H9 (cell line): ENCODE measurements at regions not wholly inside any gene's neighbourhood (a gene's known extent, or its start where the extent isn't known, plus 50 kb on each side); places are given as distances from the start of the nearest gene placed in this dataset.

Source experiments
- DNase-seq: peaks from one replicate; pipeline ENCODE4 v3.0.0-alpha.2; 2017
- H2AFZ ChIP-seq: one replicate; pipeline ENCODE4 v1.6.1; 2013; ENCODE audit warnings: mild to moderate bottlenecking, low read length, control low read depth, moderate library complexity
- H2AK5ac ChIP-seq: 2 replicates; pipeline ENCODE4 v1.6.1; 2013; ENCODE audit warnings: low read length, control low read depth, mixed read lengths; ENCODE audit not compliant: insufficient read length
- H2BK120ac ChIP-seq: one replicate; pipeline ENCODE4 v1.6.1; 2013; ENCODE audit warnings: low read depth, mild to moderate bottlenecking, low read length, control low read depth, inconsistent platforms; ENCODE audit not compliant: poor library complexity, severe bottlenecking
- H2BK12ac ChIP-seq: 2 replicates; pipeline ENCODE4 v1.6.1; 2013; ENCODE audit warnings: low read length, control low read depth, mixed read lengths, low read depth; ENCODE audit not compliant: insufficient read length
- H2BK15ac ChIP-seq: 2 replicates; pipeline ENCODE4 v1.6.1; 2013; ENCODE audit warnings: low read depth, low read length, control low read depth
- H2BK20ac ChIP-seq: one replicate; pipeline ENCODE4 v1.6.1; 2013; ENCODE audit warnings: low read depth, mild to moderate bottlenecking, low read length, control low read depth, inconsistent platforms; ENCODE audit not compliant: poor library complexity, severe bottlenecking
- H2BK5ac ChIP-seq: 2 replicates; pipeline ENCODE4 v1.6.1; 2013; ENCODE audit warnings: low read length, control low read depth, mixed read lengths; ENCODE audit not compliant: insufficient read length
- H3K14ac ChIP-seq: 2 replicates; pipeline ENCODE4 v1.6.1; 2013; ENCODE audit warnings: low read length, control low read depth; ENCODE audit not compliant: insufficient read depth
- H3K18ac ChIP-seq: 2 replicates; pipeline ENCODE4 v1.6.1; 2013; ENCODE audit warnings: low read depth, mild to moderate bottlenecking, mixed read lengths, low read length, control low read depth; ENCODE audit not compliant: insufficient read length
- H3K23ac ChIP-seq: 2 replicates; pipeline ENCODE4 v1.6.1; 2013; ENCODE audit warnings: low read length, control low read depth, mixed read lengths, low read depth; ENCODE audit not compliant: insufficient read length
- H3K23me2 ChIP-seq: 2 replicates; pipeline ENCODE4 v1.6.1; 2013; ENCODE audit warnings: low read depth, mild to moderate bottlenecking, mixed read lengths, low read length, control low read depth; ENCODE audit not compliant: insufficient read length, poor library complexity, severe bottlenecking
- H3K27ac ChIP-seq: 2 replicates; pipeline ENCODE4 v1.5.1; 2013; ENCODE audit warnings: low read length, control low read depth, mixed read lengths, low read depth; ENCODE audit not compliant: insufficient read length
- H3K27me3 ChIP-seq: 2 replicates; pipeline ENCODE4 v1.6.1; 2013; ENCODE audit warnings: low read length, control low read depth, inconsistent platforms; ENCODE audit not compliant: insufficient read depth
- H3K4ac ChIP-seq: 2 replicates; pipeline ENCODE4 v1.6.1; 2013; ENCODE audit warnings: low read depth, mild to moderate bottlenecking, control low read depth, inconsistent platforms, low read length, moderate library complexity
- H3K4me1 ChIP-seq: 2 replicates; pipeline ENCODE4 v1.6.1; 2013; ENCODE audit warnings: low read length, control low read depth, inconsistent platforms; ENCODE audit not compliant: insufficient read depth
- H3K4me2 ChIP-seq: 2 replicates; pipeline ENCODE4 v1.6.1; 2013; ENCODE audit warnings: low read length, control low read depth, mixed read lengths; ENCODE audit not compliant: insufficient read length, insufficient read depth
- H3K56ac ChIP-seq: 2 replicates; pipeline ENCODE4 v1.6.1; 2013; ENCODE audit warnings: low read depth, mild to moderate bottlenecking, mixed read lengths, low read length, control low read depth; ENCODE audit not compliant: insufficient read length
- H3K79me1 ChIP-seq: 2 replicates; pipeline ENCODE4 v1.6.1; 2013; ENCODE audit warnings: low read depth, mild to moderate bottlenecking, moderate library complexity, low read length, control low read depth, inconsistent platforms; ENCODE audit not compliant: insufficient read depth, poor library complexity, severe bottlenecking
- H3K79me2 ChIP-seq: 2 replicates; pipeline ENCODE4 v1.6.1; 2013; ENCODE audit warnings: low read length, control low read depth, inconsistent platforms; ENCODE audit not compliant: insufficient read depth
- H3K9ac ChIP-seq: 2 replicates; pipeline ENCODE4 v1.6.1; 2013; ENCODE audit warnings: low read length, control low read depth, mixed read lengths; ENCODE audit not compliant: insufficient read length; ENCODE audit errors: extremely low read depth
- H3K9me3 ChIP-seq: one replicate; pipeline ENCODE4 v1.6.1; 2013; ENCODE audit warnings: low read depth, low read length, inconsistent platforms; ENCODE audit not compliant: control insufficient read depth
- H3T11ph ChIP-seq: one replicate; pipeline ENCODE4 v1.6.1; 2013; ENCODE audit warnings: mild to moderate bottlenecking, low read length, control low read depth, inconsistent platforms
- H4K20me1 ChIP-seq: one replicate; pipeline ENCODE4 v1.6.1; 2013; ENCODE audit not compliant: control insufficient read depth, insufficient read length, insufficient read depth
- H4K5ac ChIP-seq: 2 replicates; pipeline ENCODE4 v1.6.1; 2013; ENCODE audit warnings: low read depth, mild to moderate bottlenecking, mixed read lengths, low read length, control low read depth; ENCODE audit not compliant: insufficient read length
- H4K8ac ChIP-seq: replicated peaks from 2 replicates; pipeline ENCODE4 v1.6.1; 2013; ENCODE audit warnings: low read length, control low read depth, mixed read lengths, low read depth; ENCODE audit not compliant: insufficient read length
- H4K91ac ChIP-seq: 2 replicates; pipeline ENCODE4 v1.6.1; 2013; ENCODE audit warnings: low read depth, mild to moderate bottlenecking, moderate library complexity, mixed read lengths, low read length, control low read depth; ENCODE audit not compliant: insufficient read length
- H3K27ac Mint-ChIP-seq, 3 experiments: 2 replicates in 2 of 3; 3 replicates in 1 of 3; pipeline ENCODE4 v1.8.0; 2020 to 2021; ENCODE audit warnings: mixed read lengths in 3 of 3, mild to moderate bottlenecking in 1 of 3, moderate library complexity in 1 of 3
- H3K27me3 Mint-ChIP-seq: 2 replicates; pipeline ENCODE4 v1.8.0; 2021; ENCODE audit warnings: low read depth, mild to moderate bottlenecking, moderate library complexity, mixed read lengths
- H3K36me3 Mint-ChIP-seq, 3 experiments: 2 replicates in 2 of 3; 3 replicates in 1 of 3; pipeline ENCODE4 v1.8.0; 2020 to 2021; ENCODE audit warnings: low read depth in 3 of 3, mixed read lengths in 3 of 3; ENCODE audit not compliant: insufficient read depth in 1 of 3
- H3K4me1 Mint-ChIP-seq, 2 experiments: 2 replicates each; pipeline ENCODE4 v1.8.0; 2020; ENCODE audit warnings: mixed read lengths in 2 of 2
- H3K4me3 Mint-ChIP-seq, 2 experiments: 2 replicates in 1 of 2; 3 replicates in 1 of 2; pipeline ENCODE4 v1.8.0; 2020 to 2021; ENCODE audit warnings: mild to moderate bottlenecking in 2 of 2, mixed read lengths in 2 of 2, moderate library complexity in 1 of 2
- H3K9me3 Mint-ChIP-seq, 2 experiments: 2 replicates in 1 of 2; 3 replicates in 1 of 2; pipeline ENCODE4 v1.8.0; 2020; ENCODE audit warnings: mild to moderate bottlenecking in 2 of 2, mixed read lengths in 2 of 2, moderate library complexity in 1 of 2
- WGBS: extraction: QIAGEN DNeasy Blood & Tissue Kit; methylation state at CpG from one replicate; pipeline ENCODE4 v1.1.7; 2013; ENCODE audit warnings: missing lambda C conversion rate, low lambda C conversion rate, mixed read lengths; ENCODE audit not compliant: insufficient read length; ENCODE audit errors: extremely low coverage; 5-methylcytosine and 5-hydroxymethylcytosine counted together
- TF ChIP-seq, protein P1 (sequence below): fragments of 200-600 bp; sonication (generic); conservative IDR thresholded peaks from 3 replicates; pipeline ENCODE4 v1.8.0; 2021; ENCODE audit warnings: antibody characterized with exemption, mild to moderate bottlenecking

DNA sequence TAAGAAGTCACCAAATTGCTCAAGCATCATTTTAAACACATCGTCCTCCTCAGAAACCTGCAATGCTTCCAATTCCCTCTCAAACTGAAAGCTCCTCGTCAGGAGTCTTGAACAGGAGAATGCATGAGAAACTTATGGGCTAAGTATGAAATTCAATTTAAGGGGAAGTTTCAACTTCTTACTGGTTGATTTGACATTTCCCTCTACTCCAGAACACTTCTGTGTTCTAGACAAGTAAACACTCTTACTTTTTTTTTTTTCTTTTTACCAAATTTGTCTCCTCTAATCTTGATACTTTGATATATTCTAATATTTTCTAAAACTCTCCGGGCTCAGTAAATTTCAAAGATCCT is 181.7 kb downstream of the RSL24D1 start:
- Histone ChIP-seq H2BK20ac (no peak overlapping the region), H2AFZ (no peak overlapping the region), H2AK5ac (no peak overlapping the region), H3K4me2 (no peak overlapping the region), H4K20me1 (no peaks in the 10 kb centered on the region), H2BK120ac (no peak overlapping the region), H3K27ac (no peak overlapping the region), H3K23ac (no peak overlapping the region), H3K14ac (no peak overlapping the region), H3K79me2 (no peaks in the 10 kb centered on the region), H2BK12ac (no peak overlapping the region), H3K9ac (no peak overlapping the region), H2BK15ac (no peak overlapping the region), H3K56ac (no peak overlapping the region), H3K23me2 (no peaks in the 10 kb centered on the region), H3T11ph (no peak overlapping the region), H3K27me3 (no peaks in the 10 kb centered on the region), H3K4me1 (no peaks in the 10 kb centered on the region), H3K9me3 (no peaks in the 10 kb centered on the region), H4K5ac (no peak overlapping the region), H3K79me1 (no peaks in the 10 kb centered on the region), H3K18ac (no peak overlapping the region), H2BK5ac (no peak overlapping the region), H4K8ac (no peak overlapping the region), H4K91ac (no peak overlapping the region), H3K4ac (no peak overlapping the region)
- no peak for DNase-seq
- H3K27me3 Mint-ChIP-seq, result peaks cover 2% of the 10 kb centered on the region
- no peaks in the 10 kb centered on the region for H3K36me3 Mint-ChIP-seq
- no peaks in the 10 kb centered on the region; a peak in 1 of 5 replicates for H3K9me3 Mint-ChIP-seq
- H3K4me3 Mint-ChIP-seq, result no peak overlapping the region
- no peak overlapping the region for H3K27ac Mint-ChIP-seq
- no peaks in the 10 kb centered on the region for H3K4me1 Mint-ChIP-seq
- no CpG with 5 or more reads among the region's 3 CpGs for whole genome bisulfite sequencing
- TF ChIP-seq, protein P1, sequence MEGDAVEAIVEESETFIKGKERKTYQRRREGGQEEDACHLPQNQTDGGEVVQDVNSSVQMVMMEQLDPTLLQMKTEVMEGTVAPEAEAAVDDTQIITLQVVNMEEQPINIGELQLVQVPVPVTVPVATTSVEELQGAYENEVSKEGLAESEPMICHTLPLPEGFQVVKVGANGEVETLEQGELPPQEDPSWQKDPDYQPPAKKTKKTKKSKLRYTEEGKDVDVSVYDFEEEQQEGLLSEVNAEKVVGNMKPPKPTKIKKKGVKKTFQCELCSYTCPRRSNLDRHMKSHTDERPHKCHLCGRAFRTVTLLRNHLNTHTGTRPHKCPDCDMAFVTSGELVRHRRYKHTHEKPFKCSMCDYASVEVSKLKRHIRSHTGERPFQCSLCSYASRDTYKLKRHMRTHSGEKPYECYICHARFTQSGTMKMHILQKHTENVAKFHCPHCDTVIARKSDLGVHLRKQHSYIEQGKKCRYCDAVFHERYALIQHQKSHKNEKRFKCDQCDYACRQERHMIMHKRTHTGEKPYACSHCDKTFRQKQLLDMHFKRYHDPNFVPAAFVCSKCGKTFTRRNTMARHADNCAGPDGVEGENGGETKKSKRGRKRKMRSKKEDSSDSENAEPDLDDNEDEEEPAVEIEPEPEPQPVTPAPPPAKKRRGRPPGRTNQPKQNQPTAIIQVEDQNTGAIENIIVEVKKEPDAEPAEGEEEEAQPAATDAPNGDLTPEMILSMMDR, result no peak
